ENCODE measurements at regions not wholly inside any gene's neighbourhood (a gene's known extent, or its start where the extent isn't known, plus 50 kb on each side); places are given as distances from the start of the nearest gene placed in this dataset.

- no peak for ATAC-seq (ENCODE audit: low FRiP score in 2 of 2)
- Histone ChIP-seq H3K4me1 (peaks cover 5 to 8% (median 6%) of the 10 kb centered on the region in 4 donors), H3K9me3 (no peaks in the 10 kb centered on the region), H3K27ac (no peak overlapping the region), H3K36me3 (peaks cover 0 to 6% (median 0%) of the 10 kb centered on the region in 4 donors), H3K4me3 (no peak overlapping the region), H3K27me3 (no peaks in the 10 kb centered on the region)
- DNase-seq = no peak
- 89 to 92% methylated on average over 5 of the region's 5 CpGs for WGBS, 2 donors
- TF ChIP-seq POLR2AphosphoS5 (IDR thresholded peaks at IDR 0.05) (no peak), CTCF (IDR thresholded peaks at IDR 0.05) (no peak), POLR2A (IDR thresholded peaks at IDR 0.05) (no peak), EP300 (IDR thresholded peaks at IDR 0.05) (no peak)
Observed at GRCh38 chr1:198879711-198880306, 241.0 kb downstream of the PTPRC start.

GRCh38 chr1:198880397-198880796 is 241.6 kb downstream of the PTPRC start:
- ATAC-seq (ENCODE audit: low FRiP score in 2 of 2) = no peak
- H3K9me3 ChIP-seq = no peaks in the 10 kb centered on the region
- H3K27me3 ChIP-seq = no peaks in the 10 kb centered on the region
- peaks cover 5 to 8% (median 6%) of the 10 kb centered on the region in 4 donors for H3K4me1 ChIP-seq
- H3K36me3 ChIP-seq = peaks cover 0 to 6% (median 0%) of the 10 kb centered on the region in 4 donors
- H3K27ac ChIP-seq = peak overlapping the region in 1 of 4 donors; percentile 30
- H3K4me3 ChIP-seq = no peak overlapping the region
- no peak for TF ChIP-seq POLR2A (IDR thresholded peaks at IDR 0.05)
- TF ChIP-seq POLR2AphosphoS5 (IDR thresholded peaks at IDR 0.05) = no peak
- no peak for TF ChIP-seq EP300 (IDR thresholded peaks at IDR 0.05)
- no peak for TF ChIP-seq CTCF (IDR thresholded peaks at IDR 0.05)
- WGBS, 2 donors = 97 to 100% methylated on average over 2 of the region's 2 CpGs
- DNase-seq = no peak

GRCh38 chr1:198880818-198881597 is 242.2 kb downstream of the PTPRC start:
- Histone ChIP-seq H3K9me3 (no peaks in the 10 kb centered on the region), H3K36me3 (peaks cover 0 to 6% (median 0%) of the 10 kb centered on the region in 4 donors), H3K4me3 (no peak overlapping the region), H3K27ac (peak overlapping the region in 2 of 4 donors; percentile 5 to 30), H3K27me3 (no peaks in the 10 kb centered on the region), H3K4me1 (peaks cover 5 to 8% (median 6%) of the 10 kb centered on the region in 4 donors)
- ATAC-seq (ENCODE audit: low FRiP score in 2 of 2) (peak in 1 of 2 donors; percentile 86), DNase-seq (no peak)
- WGBS, 2 donors = 87 to 89% methylated on average over 4 of the region's 4 CpGs
- TF ChIP-seq EP300 (IDR thresholded peaks at IDR 0.05) = peak in 1 of 4 donors; percentile 52
- no peak for TF ChIP-seq CTCF (IDR thresholded peaks at IDR 0.05)
- no peak for TF ChIP-seq POLR2A (IDR thresholded peaks at IDR 0.05)
- TF ChIP-seq POLR2AphosphoS5 (IDR thresholded peaks at IDR 0.05) = peak in 1 of 2 donors; percentile 69

- peaks cover 5 to 8% (median 6%) of the 10 kb centered on the region in 4 donors for H3K4me1 ChIP-seq
- H3K36me3 ChIP-seq = peaks cover 0 to 5% (median 0%) of the 10 kb centered on the region in 4 donors
- no peak for DNase-seq
- no peak for ATAC-seq (ENCODE audit: low FRiP score in 2 of 2)
- TF ChIP-seq EP300 (IDR thresholded peaks at IDR 0.05) = no peak
- no peak for TF ChIP-seq POLR2AphosphoS5 (IDR thresholded peaks at IDR 0.05)
- TF ChIP-seq POLR2A (IDR thresholded peaks at IDR 0.05) = no peak
- TF ChIP-seq CTCF (IDR thresholded peaks at IDR 0.05) = no peak
- no peak overlapping the region for H3K4me3 ChIP-seq
- no peaks in the 10 kb centered on the region for H3K9me3 ChIP-seq
- H3K27me3 ChIP-seq = no peaks in the 10 kb centered on the region
- no peak overlapping the region for H3K27ac ChIP-seq
Observed at GRCh38 chr1:198883184-198883583, 244.3 kb downstream of the PTPRC start.

Data from upper lobe of left lung (tissue), 6 donors.